ENCODE measurements at regions not wholly inside any gene's neighbourhood (a gene's known extent, or its start where the extent isn't known, plus 50 kb on each side); places are given as distances from the start of the nearest gene placed in this dataset.

GRCh38 chr10:121265360-121266123 lies 332.7 kb downstream of the FGFR2 start (continued):
- no peak for TF ChIP-seq CUX1 (IDR thresholded peaks at IDR 0.05; ENCODE audit: insufficient replicate concordance, low read depth, low read length)
- TF ChIP-seq IKZF1 (conservative IDR thresholded peaks at IDR 0.05), result no peak
- no peak for TF ChIP-seq NR2C1 (IDR thresholded peaks at IDR 0.05)
- no peak for TF ChIP-seq TAF1 (IDR thresholded peaks at IDR 0.05; ENCODE audit: borderline replicate concordance, low read depth, low read length)
- no peak for TF ChIP-seq ZNF24 (IDR thresholded peaks at IDR 0.05)

DNA sequence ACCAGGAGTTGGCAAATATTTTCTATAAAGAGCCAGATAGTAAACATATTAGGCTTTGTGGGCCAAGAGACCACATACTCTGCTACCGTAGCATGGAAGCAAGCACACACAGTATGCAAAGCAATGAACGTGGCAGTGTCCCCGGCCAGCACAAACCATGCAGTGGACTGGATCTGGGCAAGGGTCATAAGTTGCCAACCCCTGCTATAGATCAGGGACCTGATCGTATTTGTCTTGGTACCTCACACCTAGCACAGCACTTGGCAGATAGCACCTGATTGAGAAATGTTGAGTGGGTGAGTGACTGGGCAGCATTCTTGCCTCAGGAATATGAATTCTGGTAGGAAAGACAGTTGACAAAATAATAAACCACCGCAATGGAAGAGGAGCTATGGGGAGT lies 331.9 kb downstream of the FGFR2 start:
- Histone ChIP-seq H3K9ac (ENCODE audit: control insufficient read depth, insufficient read depth, low read length) (no peak overlapping the region), H3K4me2 (ENCODE audit: control insufficient read depth, insufficient read depth) (no peak overlapping the region), H3K79me2 (ENCODE audit: control insufficient read depth, insufficient read depth, low read length) (no peaks in the 10 kb centered on the region), H4K20me1 (ENCODE audit: control insufficient read depth, insufficient read depth) (no peaks in the 10 kb centered on the region), H3K9me3 (replicated peaks; ENCODE audit: control insufficient read depth, insufficient read depth, low read length) (no peaks in the 10 kb centered on the region), H3K4me1 (ENCODE audit: control insufficient read depth, insufficient read depth, low read length) (no peaks in the 10 kb centered on the region), H3K27me3 (replicated peaks in 1 of 2; ENCODE audit: control insufficient read depth in 2 of 2, insufficient read depth in 2 of 2, low read length in 1 of 2) (no peaks in the 10 kb centered on the region; a peak in 1 of 4 replicates), H3K27ac (ENCODE audit: control insufficient read depth, insufficient read depth) (no peak overlapping the region), H3K36me3 (ENCODE audit: control insufficient read depth in 2 of 2, insufficient read depth in 2 of 2, low read length in 1 of 2) (no peaks in the 10 kb centered on the region), H2AFZ (ENCODE audit: control insufficient read depth, low read depth, low read length) (no peak overlapping the region), H3K4me3 (no peak overlapping the region)
- no TSS peak for BruUV-seq (replicated peaks)
- intact Hi-C loops (cut with micrococcal nuclease; ENCODE audit: unreplicated experiment), result no loop called here
- RAD21 ChIA-PET (ENCODE audit: unreplicated experiment), result no interaction called here
- DNase-seq (ENCODE audit: low read depth, low spot score), result no peak
- CTCF ChIA-PET, result no interaction called here
- in situ Hi-C loops (cut with MboI), result no loop called here
- SMC1A ChIA-PET (ENCODE audit: uncharacterized antibody, unreplicated experiment), result no interaction called here
- FAIRE-seq, result no peak
- POLR2A ChIA-PET, result no interaction called here
- 10% methylated on average over 5 of the region's 5 CpGs for WGBS (ENCODE audit: insufficient coverage, insufficient replicate concordance, low lambda C conversion rate, missing lambda C conversion rate)
- ATAC-seq, result no peak
- TF ChIP-seq, protein P1, sequence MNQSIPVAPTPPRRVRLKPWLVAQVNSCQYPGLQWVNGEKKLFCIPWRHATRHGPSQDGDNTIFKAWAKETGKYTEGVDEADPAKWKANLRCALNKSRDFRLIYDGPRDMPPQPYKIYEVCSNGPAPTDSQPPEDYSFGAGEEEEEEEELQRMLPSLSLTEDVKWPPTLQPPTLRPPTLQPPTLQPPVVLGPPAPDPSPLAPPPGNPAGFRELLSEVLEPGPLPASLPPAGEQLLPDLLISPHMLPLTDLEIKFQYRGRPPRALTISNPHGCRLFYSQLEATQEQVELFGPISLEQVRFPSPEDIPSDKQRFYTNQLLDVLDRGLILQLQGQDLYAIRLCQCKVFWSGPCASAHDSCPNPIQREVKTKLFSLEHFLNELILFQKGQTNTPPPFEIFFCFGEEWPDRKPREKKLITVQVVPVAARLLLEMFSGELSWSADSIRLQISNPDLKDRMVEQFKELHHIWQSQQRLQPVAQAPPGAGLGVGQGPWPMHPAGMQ (IDR thresholded peaks at IDR 0.05; ENCODE audit: borderline replicate concordance), result no peak
- TF ChIP-seq NFXL1 (IDR thresholded peaks at IDR 0.05; ENCODE audit: borderline replicate concordance) (no peak), CHD1 (IDR thresholded peaks at IDR 0.05; ENCODE audit: low read depth, low read length) (no peak), SREBF1 (IDR thresholded peaks at IDR 0.05; ENCODE audit: low read length) (no peak), SMC3 (IDR thresholded peaks at IDR 0.05; ENCODE audit: borderline replicate concordance, low read length) (no peak), IKZF2 (IDR thresholded peaks at IDR 0.05) (no peak), TCF3 (IDR thresholded peaks at IDR 0.05; ENCODE audit: borderline replicate concordance, insufficient read depth, low read depth, low read length) (no peak), MYB (IDR thresholded peaks at IDR 0.05; ENCODE audit: borderline replicate concordance, low read depth, low read length) (no peak), ELK1 (IDR thresholded peaks at IDR 0.05; ENCODE audit: low read depth, low read length) (no peak)
- TF ChIP-seq, protein P2, sequence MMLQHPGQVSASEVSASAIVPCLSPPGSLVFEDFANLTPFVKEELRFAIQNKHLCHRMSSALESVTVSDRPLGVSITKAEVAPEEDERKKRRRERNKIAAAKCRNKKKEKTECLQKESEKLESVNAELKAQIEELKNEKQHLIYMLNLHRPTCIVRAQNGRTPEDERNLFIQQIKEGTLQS (IDR thresholded peaks at IDR 0.05; ENCODE audit: borderline replicate concordance, extremely low read depth, low read depth, low read length), result no peak

Measured in GM12878 (cell line).